ENCODE measurements at regions not wholly inside any gene's neighbourhood (a gene's known extent, or its start where the extent isn't known, plus 50 kb on each side); places are given as distances from the start of the nearest gene placed in this dataset.
"Not testable (repeated sequence)": the region's sequence is repeated elsewhere in the genome, so short reads cannot be mapped to it uniquely, and the experiment has no call there.

GRCh38 chr7:113775804-113776203 lies 143.0 kb downstream of the PPP1R3A start:
- no peak for DNase-seq

GRCh38 chr7:113775401-113775800 lies 143.4 kb downstream of the PPP1R3A start:
- no peak for DNase-seq

- DNase-seq = no peak
Observed at GRCh38 chr7:113774182-113774807, 144.5 kb downstream of the PPP1R3A start.

GRCh38 chr7:113770146-113770738 lies 148.6 kb downstream of the PPP1R3A start:
- no peak for DNase-seq

- no peak for DNase-seq
Observed at GRCh38 chr7:113768387-113768786, 150.4 kb downstream of the PPP1R3A start.

- no peak for DNase-seq
Observed at GRCh38 chr7:113764401-113765035, 154.3 kb downstream of the PPP1R3A start.

- DNase-seq = no peak
Observed at GRCh38 chr7:113763226-113763625, 155.6 kb downstream of the PPP1R3A start.

GRCh38 chr7:113756250-113756649 lies 162.6 kb downstream of the PPP1R3A start:
- no peak for DNase-seq

GRCh38 chr7:113752689-113753088 lies 166.1 kb downstream of the PPP1R3A start:
- DNase-seq = no peak

- DNase-seq = no peak
Observed at GRCh38 chr7:113752289-113752688, 166.5 kb downstream of the PPP1R3A start.

GRCh38 chr7:113751547-113751946 lies 167.3 kb downstream of the PPP1R3A start:
- DNase-seq = no peak

GRCh38 chr7:113748385-113748784 lies 170.4 kb downstream of the PPP1R3A start:
- not testable (repeated sequence) for DNase-seq

- DNase-seq = not testable (repeated sequence)
Observed at GRCh38 chr7:113742946-113743431, 175.8 kb downstream of the PPP1R3A start.

- DNase-seq = no peak
Observed at GRCh38 chr7:113742377-113742776, 176.4 kb downstream of the PPP1R3A start.

GRCh38 chr7:113731571-113731970 lies 187.2 kb downstream of the PPP1R3A start:
- DNase-seq = no peak

GRCh38 chr7:113730309-113730955 lies 188.4 kb downstream of the PPP1R3A start:
- DNase-seq = no peak

- DNase-seq = no peak
Observed at GRCh38 chr7:113727486-113727885, 191.3 kb downstream of the PPP1R3A start.

GRCh38 chr7:113722006-113722405 lies 196.8 kb downstream of the PPP1R3A start:
- no peak for DNase-seq

- no peak for DNase-seq
Observed at GRCh38 chr7:113717739-113718138, 201.1 kb downstream of the PPP1R3A start.

- DNase-seq = no peak
Observed at GRCh38 chr7:113715981-113716856, 202.6 kb downstream of the PPP1R3A start.

GRCh38 chr7:113715262-113715661 lies 203.5 kb downstream of the PPP1R3A start:
- no peak for DNase-seq

- DNase-seq = peak; percentile 27 to 66
Observed at GRCh38 chr7:113710310-113711096, 208.3 kb downstream of the PPP1R3A start.
